ENCODE measurements at regions not wholly inside any gene's neighbourhood (a gene's known extent, or its start where the extent isn't known, plus 50 kb on each side); places are given as distances from the start of the nearest gene placed in this dataset.
"Not testable (repeated sequence)": the region's sequence is repeated elsewhere in the genome, so short reads cannot be mapped to it uniquely, and the experiment has no call there.

DNA sequence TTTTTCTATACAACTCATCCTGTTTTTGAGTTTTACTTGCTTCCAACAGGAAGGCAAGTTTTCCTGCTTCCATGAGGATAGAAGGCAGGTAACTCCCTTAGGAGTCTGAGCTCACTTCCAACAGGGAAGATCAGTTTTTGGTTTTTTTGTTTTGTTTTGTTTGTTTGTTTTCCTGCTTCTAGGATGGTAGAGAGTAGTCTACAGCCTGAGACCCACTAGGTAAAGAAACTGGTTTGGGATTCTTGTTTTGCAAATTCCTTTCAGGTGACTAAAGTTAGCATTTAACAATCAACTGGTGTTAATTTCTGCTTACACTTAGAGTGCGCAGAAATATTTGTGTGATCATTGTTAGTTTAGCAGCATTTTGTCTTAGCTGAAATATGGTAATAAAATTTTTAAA lies 227.8 kb upstream of the TACR3 start:
- DNase-seq (no peak), ATAC-seq (ENCODE audit: low read depth) (no peak)
- POLR2A ChIA-PET: no interaction called here
- intact Hi-C loops (cut with micrococcal nuclease): no loop called here
- H3K4me1 Mint-ChIP-seq: no peaks in the 10 kb centered on the region
- Histone ChIP-seq H3K9ac (ENCODE audit: low read length) (no peak overlapping the region), H3K27ac (ENCODE audit: low read length in 2 of 2) (no peak overlapping the region), H3K27me3 (replicated peaks in 1 of 4; ENCODE audit: control extremely low read depth in 1 of 4, control insufficient read depth in 3 of 4, insufficient read depth in 4 of 4, low read length in 3 of 4) (no peaks in the 10 kb centered on the region), H2AFZ (ENCODE audit: insufficient read depth, low read depth, low read length, poor library complexity, severe bottlenecking) (no peak overlapping the region), H3K4me3 (ENCODE audit: control extremely low read depth in 1 of 5, extremely low read depth in 1 of 5, insufficient read depth in 1 of 5, low read depth in 2 of 5, low read length in 4 of 5) (no peak overlapping the region), H3K4me1 (ENCODE audit: control insufficient read depth in 2 of 2, insufficient read depth in 2 of 2, low read length in 2 of 2) (no peaks in the 10 kb centered on the region), H3K79me2 (ENCODE audit: control insufficient read depth, insufficient read depth, low read length) (no peaks in the 10 kb centered on the region), H3K4me2 (replicated peaks; ENCODE audit: low read depth, low read length, poor library complexity, severe bottlenecking) (no peak overlapping the region), H4K20me1 (ENCODE audit: control insufficient read depth, insufficient read depth, low read length, poor library complexity, severe bottlenecking) (no peaks in the 10 kb centered on the region), H3K36me3 (replicated peaks in 1 of 2; ENCODE audit: control extremely low read depth in 1 of 2, control insufficient read depth in 1 of 2, extremely low read depth in 1 of 2, insufficient read depth in 2 of 2, low read length in 1 of 2) (no peaks in the 10 kb centered on the region), H3K9me3 (ENCODE audit: control extremely low read depth in 1 of 3, control insufficient read depth in 2 of 3, insufficient read depth in 1 of 3, low read length in 2 of 3) (no peaks in the 10 kb centered on the region)
- H3K27ac Mint-ChIP-seq: no peak overlapping the region
- CTCF ChIA-PET: no interaction called here
- no CpG with 5 or more reads among the region's 1 CpG for WGBS (ENCODE audit: insufficient coverage)
- H3K4me3 Mint-ChIP-seq: no peak overlapping the region
- TF ChIP-seq EZH2 (IDR thresholded peaks at IDR 0.05; ENCODE audit: borderline replicate concordance, insufficient read depth, low read depth, low read length, poor library complexity, severe bottlenecking) (no peak), CTCF (IDR thresholded peaks at IDR 0.05) (no peak)
- H3K27me3 Mint-ChIP-seq: no peaks in the 10 kb centered on the region
- H3K9me3 Mint-ChIP-seq (ENCODE audit: insufficient read depth): peaks cover 1% of the 10 kb centered on the region

DNA sequence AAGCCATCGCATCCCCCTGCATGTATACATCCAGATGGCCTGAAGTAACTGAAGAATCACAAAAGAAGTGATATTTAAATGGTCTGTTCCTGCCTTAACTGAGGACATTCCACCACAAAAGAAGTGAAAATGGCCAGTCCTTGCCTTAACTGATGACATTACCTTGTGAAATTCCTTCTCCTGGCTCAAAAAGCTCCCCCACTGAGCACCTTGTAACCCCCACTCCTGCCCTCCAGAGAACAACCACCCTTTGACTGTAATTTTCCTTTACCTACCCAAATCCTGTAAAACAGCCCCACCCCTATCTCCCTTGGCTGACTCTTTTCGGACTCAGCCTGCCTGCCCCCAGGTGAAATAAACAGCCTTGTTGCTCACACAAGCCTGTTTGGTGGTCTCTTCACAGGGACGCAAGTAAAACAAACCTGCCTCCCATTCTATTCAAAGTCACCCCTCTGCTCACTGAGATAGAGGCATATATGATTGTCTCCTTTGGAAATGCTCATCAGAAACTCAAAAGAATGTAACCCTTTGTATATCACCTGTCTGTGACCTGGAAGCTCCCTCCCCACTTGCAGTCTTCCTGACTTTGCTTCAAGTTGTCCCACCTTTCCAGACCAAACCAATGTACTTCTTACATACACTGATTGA lies 227.0 kb upstream of the TACR3 start:
- H3K4me3 ChIP-seq (ENCODE audit: control extremely low read depth in 1 of 5, extremely low read depth in 1 of 5, insufficient read depth in 1 of 5, low read depth in 2 of 5, low read length in 4 of 5); H4K20me1 ChIP-seq (ENCODE audit: control insufficient read depth, insufficient read depth, low read length, poor library complexity, severe bottlenecking); POLR2A ChIA-PET; H3K4me1 ChIP-seq (ENCODE audit: control insufficient read depth in 2 of 2, insufficient read depth in 2 of 2, low read length in 2 of 2); H3K27me3 Mint-ChIP-seq; intact Hi-C loops (cut with micrococcal nuclease); DNase-seq; H3K27ac ChIP-seq (ENCODE audit: low read length in 2 of 2); CTCF ChIA-PET; H3K9me3 ChIP-seq (ENCODE audit: control extremely low read depth in 1 of 3, control insufficient read depth in 2 of 3, insufficient read depth in 1 of 3, low read length in 2 of 3); H3K4me1 Mint-ChIP-seq; H3K4me2 ChIP-seq (replicated peaks; ENCODE audit: low read depth, low read length, poor library complexity, severe bottlenecking); H3K36me3 ChIP-seq (replicated peaks in 1 of 2; ENCODE audit: control extremely low read depth in 1 of 2, control insufficient read depth in 1 of 2, extremely low read depth in 1 of 2, insufficient read depth in 2 of 2, low read length in 1 of 2); H3K27ac Mint-ChIP-seq; H3K9me3 Mint-ChIP-seq (ENCODE audit: insufficient read depth); H3K4me3 Mint-ChIP-seq; H3K79me2 ChIP-seq (ENCODE audit: control insufficient read depth, insufficient read depth, low read length); H3K27me3 ChIP-seq (replicated peaks in 1 of 4; ENCODE audit: control extremely low read depth in 1 of 4, control insufficient read depth in 3 of 4, insufficient read depth in 4 of 4, low read length in 3 of 4); H2AFZ ChIP-seq (ENCODE audit: insufficient read depth, low read depth, low read length, poor library complexity, severe bottlenecking); ATAC-seq (ENCODE audit: low read depth); H3K9ac ChIP-seq (ENCODE audit: low read length): not testable (repeated sequence)
- 100% methylated on average over 2 of the region's 3 CpGs for WGBS (ENCODE audit: insufficient coverage)

Data from B cell (primary cell).